ENCODE measurements at regions not wholly inside any gene's neighbourhood (a gene's known extent, or its start where the extent isn't known, plus 50 kb on each side); places are given as distances from the start of the nearest gene placed in this dataset.
"Not testable (repeated sequence)": the region's sequence is repeated elsewhere in the genome, so short reads cannot be mapped to it uniquely, and the experiment has no call there.

GRCh38 chr11:3583476-3583875, 58.3 kb downstream of the ART5 start:
- DNase-seq (ENCODE audit: low spot score); H3K9me3 ChIP-seq (ENCODE audit: control insufficient read depth in 4 of 4, low read length in 3 of 4); H3K36me3 ChIP-seq (ENCODE audit: control insufficient read depth in 4 of 4, insufficient read depth in 3 of 4, low read depth in 1 of 4, low read length in 3 of 4); H3K27me3 ChIP-seq (ENCODE audit: control insufficient read depth in 4 of 4, insufficient read depth in 4 of 4, low read length in 3 of 4); H3K4me3 ChIP-seq (ENCODE audit: low read depth in 1 of 3, low read length in 3 of 3); H3K27ac ChIP-seq (ENCODE audit: low read depth in 1 of 2, low read length in 2 of 2); H3K4me1 ChIP-seq (ENCODE audit: control insufficient read depth in 4 of 4, insufficient read depth in 4 of 4, low read length in 3 of 4); H3K9ac ChIP-seq (ENCODE audit: low read depth in 1 of 2, low read length in 2 of 2): not testable (repeated sequence)
- 75% methylated on average over 2 of the region's 2 CpGs for WGBS

GRCh38 chr11:3581389-3581725, 60.4 kb downstream of the ART5 start:
- H3K9ac ChIP-seq (ENCODE audit: low read depth in 1 of 2, low read length in 2 of 2); H3K4me3 ChIP-seq (ENCODE audit: low read depth in 1 of 3, low read length in 3 of 3); H3K27ac ChIP-seq (ENCODE audit: low read depth in 1 of 2, low read length in 2 of 2); DNase-seq (ENCODE audit: low spot score); H3K27me3 ChIP-seq (ENCODE audit: control insufficient read depth in 4 of 4, insufficient read depth in 4 of 4, low read length in 3 of 4); H3K4me1 ChIP-seq (ENCODE audit: control insufficient read depth in 4 of 4, insufficient read depth in 4 of 4, low read length in 3 of 4); H3K9me3 ChIP-seq (ENCODE audit: control insufficient read depth in 4 of 4, low read length in 3 of 4); H3K36me3 ChIP-seq (ENCODE audit: control insufficient read depth in 4 of 4, insufficient read depth in 3 of 4, low read depth in 1 of 4, low read length in 3 of 4): not testable (repeated sequence)
- 29% methylated on average over 10 of the region's 10 CpGs for WGBS

GRCh38 chr11:3580487-3581388, 61.1 kb downstream of the ART5 start:
- not testable (repeated sequence) for H3K9ac ChIP-seq (ENCODE audit: low read depth in 1 of 2, low read length in 2 of 2); H3K27ac ChIP-seq (ENCODE audit: low read depth in 1 of 2, low read length in 2 of 2); H3K9me3 ChIP-seq (ENCODE audit: control insufficient read depth in 4 of 4, low read length in 3 of 4); H3K36me3 ChIP-seq (ENCODE audit: control insufficient read depth in 4 of 4, insufficient read depth in 3 of 4, low read depth in 1 of 4, low read length in 3 of 4); H3K27me3 ChIP-seq (ENCODE audit: control insufficient read depth in 4 of 4, insufficient read depth in 4 of 4, low read length in 3 of 4); H3K4me1 ChIP-seq (ENCODE audit: control insufficient read depth in 4 of 4, insufficient read depth in 4 of 4, low read length in 3 of 4)
- TF ChIP-seq CTCF (IDR thresholded peaks at IDR 0.05; ENCODE audit: low read depth, low read length, missing input control): peak; percentile 66
- peak; percentile 75 for DNase-seq (ENCODE audit: low spot score)
- H3K4me3 ChIP-seq (ENCODE audit: low read depth in 1 of 3, low read length in 3 of 3): peak overlapping the region in 1 of 3 donors; percentile 29
- WGBS: 2% methylated on average over 92 of the region's 92 CpGs

- not testable (repeated sequence) for H3K9me3 ChIP-seq (ENCODE audit: control insufficient read depth in 4 of 4, low read length in 3 of 4); H3K4me3 ChIP-seq (ENCODE audit: low read depth in 1 of 3, low read length in 3 of 3); H3K9ac ChIP-seq (ENCODE audit: low read depth in 1 of 2, low read length in 2 of 2); H3K4me1 ChIP-seq (ENCODE audit: control insufficient read depth in 4 of 4, insufficient read depth in 4 of 4, low read length in 3 of 4); H3K27ac ChIP-seq (ENCODE audit: low read depth in 1 of 2, low read length in 2 of 2); H3K36me3 ChIP-seq (ENCODE audit: control insufficient read depth in 4 of 4, insufficient read depth in 3 of 4, low read depth in 1 of 4, low read length in 3 of 4); H3K27me3 ChIP-seq (ENCODE audit: control insufficient read depth in 4 of 4, insufficient read depth in 4 of 4, low read length in 3 of 4)
- peak; percentile 40 for DNase-seq (ENCODE audit: low spot score)
- 60% methylated on average over 27 of the region's 29 CpGs for WGBS
Observed at GRCh38 chr11:3579600-3580459, 62.0 kb downstream of the ART5 start.

GRCh38 chr11:3576066-3576604, 65.7 kb downstream of the ART5 start:
- DNase-seq (ENCODE audit: low spot score); H3K9me3 ChIP-seq (ENCODE audit: control insufficient read depth in 4 of 4, low read length in 3 of 4); H3K4me3 ChIP-seq (ENCODE audit: low read depth in 1 of 3, low read length in 3 of 3); H3K4me1 ChIP-seq (ENCODE audit: control insufficient read depth in 4 of 4, insufficient read depth in 4 of 4, low read length in 3 of 4); H3K36me3 ChIP-seq (ENCODE audit: control insufficient read depth in 4 of 4, insufficient read depth in 3 of 4, low read depth in 1 of 4, low read length in 3 of 4); H3K9ac ChIP-seq (ENCODE audit: low read depth in 1 of 2, low read length in 2 of 2); H3K27ac ChIP-seq (ENCODE audit: low read depth in 1 of 2, low read length in 2 of 2); H3K27me3 ChIP-seq (ENCODE audit: control insufficient read depth in 4 of 4, insufficient read depth in 4 of 4, low read length in 3 of 4): not testable (repeated sequence)
- 57% methylated on average over 12 of the region's 12 CpGs for WGBS

- not testable (repeated sequence) for H3K9me3 ChIP-seq (ENCODE audit: control insufficient read depth in 4 of 4, low read length in 3 of 4); H3K4me3 ChIP-seq (ENCODE audit: low read depth in 1 of 3, low read length in 3 of 3); DNase-seq (ENCODE audit: low spot score); H3K27ac ChIP-seq (ENCODE audit: low read depth in 1 of 2, low read length in 2 of 2); H3K27me3 ChIP-seq (ENCODE audit: control insufficient read depth in 4 of 4, insufficient read depth in 4 of 4, low read length in 3 of 4); H3K4me1 ChIP-seq (ENCODE audit: control insufficient read depth in 4 of 4, insufficient read depth in 4 of 4, low read length in 3 of 4); H3K36me3 ChIP-seq (ENCODE audit: control insufficient read depth in 4 of 4, insufficient read depth in 3 of 4, low read depth in 1 of 4, low read length in 3 of 4); H3K9ac ChIP-seq (ENCODE audit: low read depth in 1 of 2, low read length in 2 of 2)
- WGBS: 71% methylated on average over 7 of the region's 7 CpGs
Observed at GRCh38 chr11:3572976-3573647, 68.7 kb downstream of the ART5 start.

- H3K4me3 ChIP-seq (ENCODE audit: low read depth in 1 of 3, low read length in 3 of 3); H3K27ac ChIP-seq (ENCODE audit: low read depth in 1 of 2, low read length in 2 of 2); H3K27me3 ChIP-seq (ENCODE audit: control insufficient read depth in 4 of 4, insufficient read depth in 4 of 4, low read length in 3 of 4); H3K4me1 ChIP-seq (ENCODE audit: control insufficient read depth in 4 of 4, insufficient read depth in 4 of 4, low read length in 3 of 4); DNase-seq (ENCODE audit: low spot score); H3K36me3 ChIP-seq (ENCODE audit: control insufficient read depth in 4 of 4, insufficient read depth in 3 of 4, low read depth in 1 of 4, low read length in 3 of 4); H3K9ac ChIP-seq (ENCODE audit: low read depth in 1 of 2, low read length in 2 of 2); H3K9me3 ChIP-seq (ENCODE audit: control insufficient read depth in 4 of 4, low read length in 3 of 4): not testable (repeated sequence)
- WGBS: 85% methylated on average over 2 of the region's 2 CpGs
Observed at GRCh38 chr11:3571752-3572151, 70.0 kb downstream of the ART5 start.

All from liver (tissue), 7 donors.